Panc1 (cell line): ENCODE measurements at regions not wholly inside any gene's neighbourhood (a gene's known extent, or its start where the extent isn't known, plus 50 kb on each side); places are given as distances from the start of the nearest gene placed in this dataset.

Source experiments
- ATAC-seq: fragments of 200-7000 bp; cut with Tn5 transposase; 2 replicates; pipeline ENCODE4 v1.9.1; 2020; ENCODE audit warnings: mild to moderate bottlenecking, moderate library complexity
- BruUV-seq: library from RNA; stranded (reverse); fragments of 400-500 nt; replicated peaks from 2 replicates; lab custom pipeline; 2021; lab: Mats Ljungman, UMichigan
- CTCF ChIA-PET: fragments of 300-600 bp; sonication (Branson Sonifier 250); formaldehyde crosslinking; loops from one replicate; lab custom pipeline; 2022; ENCODE audit warnings: antibody characterized with exemption; lab: Charles Lee
- POLR2A ChIA-PET: fragments of 300-600 bp; sonication (Branson Sonifier 250); formaldehyde crosslinking; loops from one replicate; lab custom pipeline; 2022; ENCODE audit warnings: antibody characterized with exemption; lab: Charles Lee
- DNase-seq: peaks from one replicate; pipeline ENCODE4 v3.0.0-alpha.2; 2010; ENCODE audit warnings: low read depth, low spot score
- H3K27ac ChIP-seq: 2 replicates; pipeline ENCODE4 v1.5.1; 2011; ENCODE audit warnings: mild to moderate bottlenecking, low read length, inconsistent platforms
- H3K27me3 ChIP-seq: fragments of 200-500 bp; sonication (Bioruptor generic); 2 replicates; pipeline ENCODE4 v1.6.0; 2014; ENCODE audit warnings: low read length, inconsistent platforms; ENCODE audit not compliant: control insufficient read depth, insufficient read depth
- H3K36me3 ChIP-seq: fragments of 200-500 bp; sonication (Bioruptor generic); 2 replicates; pipeline ENCODE4 v1.5.1; 2014; ENCODE audit warnings: inconsistent platforms, mild to moderate bottlenecking, low read length, moderate library complexity; ENCODE audit not compliant: control insufficient read depth, insufficient read depth
- H3K4me1 ChIP-seq: 2 replicates; pipeline ENCODE4 v1.5.1; 2011; ENCODE audit warnings: inconsistent platforms, mild to moderate bottlenecking, low read length, moderate library complexity; ENCODE audit not compliant: control insufficient read depth, insufficient read depth
- H3K4me3 ChIP-seq, 2 experiments: 2 replicates each; pipeline ENCODE4 v1.5.1; 2011 to 2012; ENCODE audit warnings: low read depth in 2 of 2, low read length in 2 of 2, mild to moderate bottlenecking in 2 of 2, inconsistent platforms in 1 of 2, moderate library complexity in 1 of 2
- H3K9me3 ChIP-seq: fragments of 200-500 bp; sonication (Bioruptor generic); 2 replicates; pipeline ENCODE4 v1.5.1; 2014; ENCODE audit warnings: low read depth, mild to moderate bottlenecking, inconsistent platforms, low read length, moderate library complexity; ENCODE audit not compliant: control insufficient read depth, insufficient read depth
- CTCF ChIP-seq: fragments of 450-650 bp; IDR thresholded peaks from 2 replicates; pipeline ENCODE4 v1.5.1; 2017; ENCODE audit warnings: mild to moderate bottlenecking
- POLR2AphosphoS5 ChIP-seq: IDR thresholded peaks from 2 replicates; pipeline ENCODE4 v1.6.1; 2012; ENCODE audit warnings: mild to moderate bottlenecking, low read depth, low read length, moderate library complexity
- REST ChIP-seq, 2 experiments: IDR thresholded peaks; 2 replicates each; pipeline ENCODE4 v1.6.1; 2011 to 2012; ENCODE audit warnings: low read depth in 2 of 2, control low read depth in 1 of 2, low read length in 1 of 2, mild to moderate bottlenecking in 1 of 2, moderate library complexity in 1 of 2; ENCODE audit not compliant: insufficient read depth in 1 of 2
- SIN3A ChIP-seq: IDR thresholded peaks from 2 replicates; pipeline ENCODE4 v1.6.1; 2012; ENCODE audit warnings: low read depth, mild to moderate bottlenecking, low read length, moderate library complexity, borderline replicate concordance; ENCODE audit not compliant: insufficient read depth
- TCF7L2 ChIP-seq: IDR thresholded peaks from 2 replicates; pipeline ENCODE4 v1.6.1; 2011; ENCODE audit warnings: mild to moderate bottlenecking, low read depth, low read length, inconsistent platforms
- in situ Hi-C: cut with HindIII; loops from 2 replicates; pipeline ENCODE4 v1.10.0; 2016; ENCODE audit warnings: low sequenced_read_pairs, low pct_unique_long_range_greater_than_20kb
- intact Hi-C: fragments of 100-400 bp; cut with micrococcal nuclease; formaldehyde crosslinking; loops from one replicate; pipeline ENCODE4 v1.10.0; 2022; ENCODE audit not compliant: unreplicated experiment

GRCh38 chr2:3079466-3079865 is 298.2 kb downstream of the EIPR1 start (continued):
- no peak for TF ChIP-seq CTCF

- Histone ChIP-seq H3K4me1 (no peaks in the 10 kb centered on the region), H3K27me3 (peaks cover 3% of the 10 kb centered on the region), H3K4me3 (no peak overlapping the region), H3K9me3 (no peaks in the 10 kb centered on the region), H3K36me3 (no peaks in the 10 kb centered on the region), H3K27ac (no peak overlapping the region)
- BruUV-seq: no TSS peak
- no peak for TF ChIP-seq POLR2AphosphoS5
- 0 out of 2 replicates have a peak, but pooled peaks have one; percentile 4 for TF ChIP-seq CTCF
- no peak for TF ChIP-seq TCF7L2
- TF ChIP-seq REST (IDR thresholded peaks at IDR 0.05; ENCODE audit: insufficient read depth in 1 of 2, low read depth in 2 of 2, low read length in 1 of 2): no peak
- ATAC-seq (peak; percentile 60; the same call in 1 of the 2 replicates), DNase-seq (no peak)
- in situ Hi-C loops (no loop called here), intact Hi-C loops (no loop called here)
- ChIA-PET CTCF (no interaction called here), POLR2A (no interaction called here)
Observed at GRCh38 chr2:3078684-3079083, 298.9 kb downstream of the EIPR1 start.

- DNase-seq (no peak), ATAC-seq (no peak)
- Histone ChIP-seq H3K4me3 (no peak overlapping the region), H3K27ac (no peak overlapping the region), H3K27me3 (peaks cover 6% of the 10 kb centered on the region), H3K36me3 (no peaks in the 10 kb centered on the region), H3K9me3 (no peaks in the 10 kb centered on the region), H3K4me1 (no peaks in the 10 kb centered on the region)
- in situ Hi-C loops: no loop called here
- ChIA-PET CTCF (no interaction called here), POLR2A (no interaction called here)
- no peak for TF ChIP-seq REST (IDR thresholded peaks at IDR 0.05; ENCODE audit: insufficient read depth in 1 of 2, low read depth in 2 of 2, low read length in 1 of 2)
- no peak for TF ChIP-seq TCF7L2
- TF ChIP-seq SIN3A: no peak
- TF ChIP-seq POLR2AphosphoS5: no peak
- TF ChIP-seq CTCF: no peak
- BruUV-seq: no TSS peak
- intact Hi-C loops: no loop called here
Observed at GRCh38 chr2:3076848-3077642, 300.6 kb downstream of the EIPR1 start.
